A204.1 (cell line): ENCODE measurements at regions not wholly inside any gene's neighbourhood (a gene's known extent, or its start where the extent isn't known, plus 50 kb on each side); places are given as distances from the start of the nearest gene placed in this dataset.

ENCODE experiments used
- FAIRE-seq: peaks from 2 replicates; lab custom pipeline; 2012; peaks lifted over from hg19 to GRCh38; lab: Jason Lieb, UNC

- no peak for FAIRE-seq
Measured at GRCh38 chr7:139159900-139160675, 50.6 kb upstream of the ZC3HAV1 start.

DNA sequence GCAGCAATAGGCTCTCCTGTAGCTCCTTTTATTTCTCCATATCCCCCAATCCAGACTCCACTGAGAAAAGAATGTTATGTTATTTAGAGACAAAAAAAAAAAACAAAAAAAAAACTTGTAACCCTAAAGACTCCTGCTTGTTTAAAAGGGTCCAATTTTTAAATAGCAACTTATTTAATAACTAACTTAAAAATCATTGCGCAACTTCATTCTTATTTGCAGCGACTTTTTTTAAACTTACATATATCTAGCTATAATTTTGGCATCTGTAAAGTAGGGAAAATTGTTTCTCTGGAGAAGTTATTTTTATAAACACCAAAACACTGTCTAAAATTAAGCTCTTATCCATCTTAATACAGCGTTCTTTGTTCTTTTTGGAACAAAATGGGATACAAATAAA is 59.0 kb upstream of the ZC3HAV1 start:
- FAIRE-seq, result peak; percentile 61

- no peak for FAIRE-seq
Measured at GRCh38 chr7:139169816-139170215, 60.3 kb upstream of the ZC3HAV1 start.

- FAIRE-seq, result no peak
Measured at GRCh38 chr7:139172775-139173174, 58.3 kb upstream of the UBN2 start.

DNA sequence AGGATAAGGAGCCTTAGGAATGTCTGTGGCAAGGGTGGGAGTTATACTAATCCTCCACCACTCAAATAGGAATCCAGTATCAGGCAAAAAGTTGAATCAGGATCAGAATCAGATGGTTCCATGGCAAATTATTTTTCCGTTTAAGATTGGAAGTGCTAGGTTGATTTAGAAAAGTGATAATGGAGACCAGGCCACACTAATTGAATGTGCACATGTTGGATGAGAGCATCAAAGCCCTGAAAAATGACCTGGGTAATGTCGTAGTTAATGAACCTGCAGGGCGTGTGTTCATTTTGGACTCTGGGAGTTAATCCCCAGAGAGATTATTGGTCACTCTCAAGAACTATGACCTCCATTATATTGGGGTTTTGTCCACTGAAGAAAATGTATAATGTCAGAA is 53.3 kb upstream of the UBN2 start:
- no peak for FAIRE-seq

- FAIRE-seq, result no peak
Measured at GRCh38 chr7:139180700-139181311, 50.2 kb upstream of the UBN2 start.
